ENCODE measurements at regions not wholly inside any gene's neighbourhood (a gene's known extent, or its start where the extent isn't known, plus 50 kb on each side); places are given as distances from the start of the nearest gene placed in this dataset.
"Not testable (repeated sequence)": the region's sequence is repeated elsewhere in the genome, so short reads cannot be mapped to it uniquely, and the experiment has no call there.

- not testable (repeated sequence) for H3K27me3 Mint-ChIP-seq; H3K27ac Mint-ChIP-seq; H3K4me3 Mint-ChIP-seq; DNase-seq; H3K9me3 Mint-ChIP-seq; ATAC-seq (replicated peaks); H3K4me1 Mint-ChIP-seq
- peaks cover 13 to 15% of the 10 kb centered on the region in 2 donors for H3K36me3 Mint-ChIP-seq
Observed at GRCh38 chr10:46810222-46810621, 101.0 kb upstream of the PTPN20 start.

GRCh38 chr10:46816126-46816525, 95.1 kb upstream of the PTPN20 start:
- not testable (repeated sequence) for H3K9me3 Mint-ChIP-seq; H3K27ac Mint-ChIP-seq; H3K4me1 Mint-ChIP-seq; H3K36me3 Mint-ChIP-seq; ATAC-seq (replicated peaks); DNase-seq; H3K4me3 Mint-ChIP-seq; H3K27me3 Mint-ChIP-seq

GRCh38 chr10:46840393-46841050, 70.7 kb upstream of the PTPN20 start:
- H3K9me3 Mint-ChIP-seq, H3K27ac Mint-ChIP-seq, H3K36me3 Mint-ChIP-seq, H3K4me1 Mint-ChIP-seq, DNase-seq, H3K4me3 Mint-ChIP-seq, H3K27me3 Mint-ChIP-seq: not testable (repeated sequence)
- peak; percentile 7 to 23 for ATAC-seq (replicated peaks)

- ATAC-seq (replicated peaks), result peak in 1 of 2 donors; percentile 23
- H3K27me3 Mint-ChIP-seq, H3K4me3 Mint-ChIP-seq, DNase-seq, H3K36me3 Mint-ChIP-seq, H3K27ac Mint-ChIP-seq, H3K9me3 Mint-ChIP-seq, H3K4me1 Mint-ChIP-seq: not testable (repeated sequence)
Observed at GRCh38 chr10:46841051-46841593, 70.1 kb upstream of the PTPN20 start.

- not testable (repeated sequence) for H3K4me3 Mint-ChIP-seq; DNase-seq; H3K27ac Mint-ChIP-seq; H3K4me1 Mint-ChIP-seq; H3K36me3 Mint-ChIP-seq; H3K27me3 Mint-ChIP-seq; H3K9me3 Mint-ChIP-seq; ATAC-seq (replicated peaks)
Observed at GRCh38 chr10:46845194-46845593, 66.0 kb upstream of the PTPN20 start.

GRCh38 chr10:46845640-46846039, 65.6 kb upstream of the PTPN20 start:
- not testable (repeated sequence) for DNase-seq; H3K9me3 Mint-ChIP-seq; H3K4me3 Mint-ChIP-seq; H3K27me3 Mint-ChIP-seq; H3K27ac Mint-ChIP-seq; ATAC-seq (replicated peaks); H3K4me1 Mint-ChIP-seq; H3K36me3 Mint-ChIP-seq

- not testable (repeated sequence) for H3K4me1 Mint-ChIP-seq; H3K9me3 Mint-ChIP-seq; H3K27me3 Mint-ChIP-seq; DNase-seq; H3K36me3 Mint-ChIP-seq; H3K4me3 Mint-ChIP-seq; ATAC-seq (replicated peaks); H3K27ac Mint-ChIP-seq
Observed at GRCh38 chr10:46860753-46861152, 50.5 kb upstream of the PTPN20 start.

Data from stimulated activated naive B cell treated with anti-CD40 and anti-IgM and Interleukin-4, amounts not matched to agents 10 μg/mL and 1 μg/mL and 100 μg/mL, for 72 hours (primary cell).